IMR-90 (cell line): ENCODE measurements at regions not wholly inside any gene's neighbourhood (a gene's known extent, or its start where the extent isn't known, plus 50 kb on each side); places are given as distances from the start of the nearest gene placed in this dataset.

Source experiments
- BHLHE40 ChIP-seq: fragments of 150-350 bp; IDR thresholded peaks from 2 replicates; pipeline ENCODE4 v1.6.1; 2016; ENCODE audit warnings: mild to moderate bottlenecking, low read depth, low read length
- FOS ChIP-seq: fragments of 150-350 bp; IDR thresholded peaks from 2 replicates; pipeline ENCODE4 v1.6.1; 2016; ENCODE audit warnings: low read depth, low read length
- MAFK ChIP-seq: IDR thresholded peaks from 2 replicates; pipeline ENCODE4 v1.6.1; 2012; ENCODE audit warnings: low read depth, low read length, improper control_type of control experiment
- POLR2A ChIP-seq: IDR thresholded peaks from 2 replicates; pipeline ENCODE4 v1.6.1; 2012; ENCODE audit warnings: mild to moderate bottlenecking, low read depth, low read length
- TF ChIP-seq, protein P1 (sequence below): conservative IDR thresholded peaks from 2 replicates; pipeline ENCODE4 v1.5.1; 2012; ENCODE audit warnings: mild to moderate bottlenecking, low read depth, low read length, improper control_type of control experiment

GRCh38 chr3:74756674-74757073 lies 142.2 kb upstream of the CNTN3 start:
- TF ChIP-seq MAFK (no peak), POLR2A (no peak), FOS (no peak), BHLHE40 (no peak)
- TF ChIP-seq, protein P1, sequence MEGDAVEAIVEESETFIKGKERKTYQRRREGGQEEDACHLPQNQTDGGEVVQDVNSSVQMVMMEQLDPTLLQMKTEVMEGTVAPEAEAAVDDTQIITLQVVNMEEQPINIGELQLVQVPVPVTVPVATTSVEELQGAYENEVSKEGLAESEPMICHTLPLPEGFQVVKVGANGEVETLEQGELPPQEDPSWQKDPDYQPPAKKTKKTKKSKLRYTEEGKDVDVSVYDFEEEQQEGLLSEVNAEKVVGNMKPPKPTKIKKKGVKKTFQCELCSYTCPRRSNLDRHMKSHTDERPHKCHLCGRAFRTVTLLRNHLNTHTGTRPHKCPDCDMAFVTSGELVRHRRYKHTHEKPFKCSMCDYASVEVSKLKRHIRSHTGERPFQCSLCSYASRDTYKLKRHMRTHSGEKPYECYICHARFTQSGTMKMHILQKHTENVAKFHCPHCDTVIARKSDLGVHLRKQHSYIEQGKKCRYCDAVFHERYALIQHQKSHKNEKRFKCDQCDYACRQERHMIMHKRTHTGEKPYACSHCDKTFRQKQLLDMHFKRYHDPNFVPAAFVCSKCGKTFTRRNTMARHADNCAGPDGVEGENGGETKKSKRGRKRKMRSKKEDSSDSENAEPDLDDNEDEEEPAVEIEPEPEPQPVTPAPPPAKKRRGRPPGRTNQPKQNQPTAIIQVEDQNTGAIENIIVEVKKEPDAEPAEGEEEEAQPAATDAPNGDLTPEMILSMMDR, result no peak
